ENCODE measurements at regions not wholly inside any gene's neighbourhood (a gene's known extent, or its start where the extent isn't known, plus 50 kb on each side); places are given as distances from the start of the nearest gene placed in this dataset.

DNA sequence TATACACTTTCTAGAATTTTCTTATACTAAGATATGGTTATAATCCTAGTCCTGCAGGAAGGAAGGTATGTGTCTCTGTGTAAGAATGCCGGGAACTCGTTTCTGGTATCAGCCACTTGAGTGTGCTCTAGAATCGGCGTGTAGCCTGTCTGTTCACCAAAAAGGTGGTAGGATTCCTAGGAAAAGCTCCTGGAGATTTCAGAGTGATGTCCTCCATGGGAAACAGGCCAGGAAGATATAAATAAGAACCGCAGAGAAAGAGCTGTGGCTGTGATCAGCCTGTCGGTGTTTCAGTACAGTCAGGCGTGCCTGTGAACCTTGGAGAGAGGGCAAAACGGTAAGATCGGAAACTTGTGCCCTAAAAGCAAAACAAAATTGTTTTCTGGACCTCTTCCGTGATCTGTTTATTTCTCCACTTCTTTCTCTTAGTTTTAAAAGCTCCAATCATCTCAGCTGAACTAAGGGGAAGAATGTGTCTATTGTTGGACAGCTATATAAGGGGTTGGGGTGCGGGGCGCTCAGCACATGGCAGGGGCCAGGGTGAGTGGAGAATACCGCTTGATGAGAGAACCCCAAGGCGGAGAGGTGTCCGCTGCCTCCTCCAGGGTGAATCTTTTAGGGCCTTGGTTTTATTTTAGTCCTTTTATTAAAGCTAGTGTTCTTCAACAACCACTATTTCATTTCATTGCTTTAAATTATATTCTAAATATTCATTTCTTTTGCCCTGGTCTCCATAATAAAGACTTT, 303.8 kb upstream of the TENM3 start:
- Histone ChIP-seq H3K27me3 (replicated peaks in 1 of 2; ENCODE audit: control insufficient read depth in 2 of 2, extremely low read depth in 1 of 2, insufficient read depth in 2 of 2, low read length in 1 of 2) (no peaks in the 10 kb centered on the region), H3K36me3 (ENCODE audit: control insufficient read depth in 2 of 2, extremely low read depth in 1 of 2, insufficient read depth in 1 of 2, low read length in 1 of 2) (no peaks in the 10 kb centered on the region), H3K27ac (ENCODE audit: low read length) (no peak overlapping the region), H3K9me3 (no peaks in the 10 kb centered on the region), H3K4me1 (ENCODE audit: control insufficient read depth in 1 of 2, extremely low read depth in 1 of 2, insufficient read depth in 2 of 2, low read length in 2 of 2) (no peaks in the 10 kb centered on the region), H3K4me3 (ENCODE audit: control insufficient read depth in 1 of 2, extremely low read depth in 1 of 2, low read length in 1 of 2) (no peak overlapping the region)
- no peak for DNase-seq
- H3K27ac Mint-ChIP-seq: no peak overlapping the region
- CTCF ChIA-PET: interaction anchor here in 1 of 2 donors (0.6 kb wide), 1 partner anchor 1482 kb away, joined by 3 read pairs; no protein-coding TSS in a partner anchor
- peaks cover 0 to 16% (median 5%) of the 10 kb centered on the region in 3 donors for H3K9me3 Mint-ChIP-seq
- ATAC-seq (replicated peaks in 1 of 4): no peak
- no peak overlapping the region for H3K4me3 Mint-ChIP-seq
- no peaks in the 10 kb centered on the region for H3K36me3 Mint-ChIP-seq
- 75% methylated on average over 7 of the region's 15 CpGs for WGBS (ENCODE audit: insufficient coverage)
- H3K27me3 Mint-ChIP-seq: no peaks in the 10 kb centered on the region
- POLR2A ChIA-PET: no interaction called here
- no peaks in the 10 kb centered on the region for H3K4me1 Mint-ChIP-seq

DNA sequence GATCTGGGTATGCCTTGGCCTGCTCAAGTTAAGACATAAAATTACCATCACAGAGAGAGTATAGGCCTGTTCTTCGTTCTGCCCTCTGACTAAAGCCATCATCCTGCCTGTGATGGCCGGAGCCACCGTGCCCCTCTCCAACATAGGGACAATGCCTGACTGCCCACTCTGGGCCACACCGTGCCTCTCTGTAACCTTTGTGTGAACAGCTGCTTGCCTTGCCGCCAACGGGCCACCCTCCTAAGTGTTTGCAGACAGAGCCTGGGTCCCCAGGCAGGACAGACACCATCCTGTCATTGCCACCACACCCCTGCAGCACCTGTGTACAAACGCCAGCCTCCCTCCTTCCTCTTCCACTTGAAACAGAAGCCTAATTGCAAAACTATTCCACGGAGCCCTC, 298.7 kb upstream of the TENM3 start:
- H3K27ac ChIP-seq (ENCODE audit: low read length): no peak overlapping the region
- Mint-ChIP-seq H3K36me3 (no peaks in the 10 kb centered on the region), H3K27me3 (no peaks in the 10 kb centered on the region), H3K27ac (no peak overlapping the region), H3K9me3 (peaks cover 0 to 9% (median 0%) of the 10 kb centered on the region in 3 donors), H3K4me1 (no peaks in the 10 kb centered on the region), H3K4me3 (no peak overlapping the region)
- CTCF ChIA-PET: no interaction called here
- H3K4me3 ChIP-seq (ENCODE audit: control insufficient read depth in 1 of 2, extremely low read depth in 1 of 2, low read length in 1 of 2): no peak overlapping the region
- no peaks in the 10 kb centered on the region for H3K4me1 ChIP-seq (ENCODE audit: control insufficient read depth in 1 of 2, extremely low read depth in 1 of 2, insufficient read depth in 2 of 2, low read length in 2 of 2)
- H3K36me3 ChIP-seq (ENCODE audit: control insufficient read depth in 2 of 2, extremely low read depth in 1 of 2, insufficient read depth in 1 of 2, low read length in 1 of 2): no peaks in the 10 kb centered on the region
- ATAC-seq (replicated peaks in 1 of 4) (no peak), DNase-seq (no peak)
- 82% methylated on average over 5 of the region's 8 CpGs for WGBS (ENCODE audit: insufficient coverage)
- POLR2A ChIA-PET: interaction anchor here in 1 of 2 donors (0.6 kb wide), 1 partner anchor 107 kb away, joined by 3 read pairs; no protein-coding TSS in a partner anchor
- no peaks in the 10 kb centered on the region for H3K9me3 ChIP-seq
- no peaks in the 10 kb centered on the region for H3K27me3 ChIP-seq (replicated peaks in 1 of 2; ENCODE audit: control insufficient read depth in 2 of 2, extremely low read depth in 1 of 2, insufficient read depth in 2 of 2, low read length in 1 of 2)

DNA sequence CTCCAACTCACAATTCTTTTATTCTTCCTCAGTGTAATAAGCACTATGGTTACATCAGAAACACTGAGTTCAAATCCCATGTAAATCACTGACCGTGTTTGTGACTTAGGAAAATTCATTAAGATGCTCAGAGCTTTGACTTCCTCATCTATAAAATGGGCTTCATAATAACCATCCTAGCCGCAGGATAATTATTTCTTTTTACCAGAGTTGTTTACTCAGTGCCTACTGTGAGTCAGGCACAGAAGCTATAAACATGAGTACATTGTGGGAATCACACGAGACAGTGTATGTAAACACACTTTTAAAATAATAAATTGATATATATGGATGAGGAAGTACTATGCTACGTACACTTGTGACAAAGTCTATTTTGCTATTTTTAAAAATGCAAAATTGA, 296.3 kb upstream of the TENM3 start:
- Mint-ChIP-seq H3K4me3 (no peak overlapping the region), H3K9me3 (peaks cover 0 to 5% (median 0%) of the 10 kb centered on the region in 3 donors), H3K36me3 (no peaks in the 10 kb centered on the region), H3K27ac (no peak overlapping the region), H3K27me3 (no peaks in the 10 kb centered on the region), H3K4me1 (no peaks in the 10 kb centered on the region)
- no peak overlapping the region for H3K4me3 ChIP-seq (ENCODE audit: control insufficient read depth in 1 of 2, extremely low read depth in 1 of 2, low read length in 1 of 2)
- DNase-seq (no peak), ATAC-seq (replicated peaks in 1 of 4) (no peak)
- H3K27me3 ChIP-seq (replicated peaks in 1 of 2; ENCODE audit: control insufficient read depth in 2 of 2, extremely low read depth in 1 of 2, insufficient read depth in 2 of 2, low read length in 1 of 2): no peaks in the 10 kb centered on the region
- ChIA-PET CTCF (no interaction called here), POLR2A (no interaction called here)
- no peaks in the 10 kb centered on the region for H3K36me3 ChIP-seq (ENCODE audit: control insufficient read depth in 2 of 2, extremely low read depth in 1 of 2, insufficient read depth in 1 of 2, low read length in 1 of 2)
- no peak overlapping the region for H3K27ac ChIP-seq (ENCODE audit: low read length)
- no peaks in the 10 kb centered on the region for H3K9me3 ChIP-seq
- no CpG with 5 or more reads among the region's 4 CpGs for WGBS (ENCODE audit: insufficient coverage)
- no peaks in the 10 kb centered on the region for H3K4me1 ChIP-seq (ENCODE audit: control insufficient read depth in 1 of 2, extremely low read depth in 1 of 2, insufficient read depth in 2 of 2, low read length in 2 of 2)

DNA sequence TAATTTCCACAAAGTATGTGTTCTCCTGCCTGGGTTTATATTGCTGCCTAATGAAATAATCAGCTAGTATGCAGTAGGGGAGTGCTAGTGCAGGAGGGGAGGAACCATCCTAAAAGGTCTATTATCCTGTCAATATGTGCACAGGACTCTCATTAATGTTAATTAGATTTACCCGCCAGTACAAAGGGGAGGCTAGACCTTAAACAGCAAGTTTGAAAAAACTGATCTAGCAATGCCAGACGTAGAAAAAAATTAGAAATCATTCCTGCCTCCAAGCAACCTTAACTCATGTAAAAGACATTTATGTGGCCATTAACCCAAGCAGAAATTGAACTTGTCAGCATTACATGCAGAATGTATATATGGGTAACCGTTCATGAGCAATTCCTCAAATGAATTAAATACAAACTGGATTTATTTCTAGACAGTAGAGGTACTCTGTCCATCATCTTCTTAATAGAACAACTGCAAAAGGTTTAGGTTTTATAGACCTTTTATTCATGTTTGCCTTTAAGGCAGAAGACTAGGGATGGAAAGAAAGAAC, 294.3 kb upstream of the TENM3 start:
- DNase-seq (no peak), ATAC-seq (replicated peaks in 1 of 4) (no peak)
- H3K27me3 ChIP-seq (replicated peaks in 1 of 2; ENCODE audit: control insufficient read depth in 2 of 2, extremely low read depth in 1 of 2, insufficient read depth in 2 of 2, low read length in 1 of 2): no peaks in the 10 kb centered on the region
- CTCF ChIA-PET: no interaction called here
- H3K4me1 ChIP-seq (ENCODE audit: control insufficient read depth in 1 of 2, extremely low read depth in 1 of 2, insufficient read depth in 2 of 2, low read length in 2 of 2): no peaks in the 10 kb centered on the region
- H3K9me3 ChIP-seq: no peaks in the 10 kb centered on the region
- H3K4me3 ChIP-seq (ENCODE audit: control insufficient read depth in 1 of 2, extremely low read depth in 1 of 2, low read length in 1 of 2): no peak overlapping the region
- no peak overlapping the region for H3K27ac ChIP-seq (ENCODE audit: low read length)
- Mint-ChIP-seq H3K36me3 (no peaks in the 10 kb centered on the region), H3K4me3 (no peak overlapping the region), H3K9me3 (peaks cover 0 to 2% (median 0%) of the 10 kb centered on the region in 3 donors), H3K4me1 (no peaks in the 10 kb centered on the region), H3K27me3 (no peaks in the 10 kb centered on the region), H3K27ac (no peak overlapping the region)
- POLR2A ChIA-PET: no interaction called here
- WGBS (ENCODE audit: insufficient coverage): 100% methylated on average over 1 of the region's 3 CpGs
- no peaks in the 10 kb centered on the region for H3K36me3 ChIP-seq (ENCODE audit: control insufficient read depth in 2 of 2, extremely low read depth in 1 of 2, insufficient read depth in 1 of 2, low read length in 1 of 2)

DNA sequence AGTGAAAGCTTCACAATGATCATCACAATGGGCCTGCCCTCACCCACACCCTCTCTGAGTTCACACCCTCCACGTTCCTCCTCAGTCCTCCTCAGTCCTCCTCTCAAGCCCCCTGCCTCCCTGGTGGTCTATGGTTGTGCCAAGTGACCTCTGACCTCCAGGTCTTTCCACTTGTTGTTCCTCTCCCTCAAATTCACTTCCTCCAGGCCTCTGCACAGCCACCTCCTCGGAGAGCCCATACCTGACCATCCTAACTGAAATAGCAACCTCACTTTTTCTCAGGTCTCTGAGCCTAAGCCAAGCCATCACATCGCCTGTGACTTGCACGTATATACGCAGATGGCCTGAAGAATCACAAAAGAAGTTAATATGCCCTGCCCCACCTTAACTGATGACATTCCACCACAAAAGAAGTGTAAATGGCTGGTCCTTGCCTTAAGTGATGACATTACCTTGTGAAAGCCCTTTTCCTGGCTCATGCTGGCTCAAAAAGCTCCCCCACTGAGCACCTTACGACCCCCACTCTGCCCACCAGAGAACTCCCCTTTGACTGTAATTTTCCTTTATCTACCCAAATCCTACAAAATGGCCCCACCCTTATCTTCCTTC, 293.4 kb upstream of the TENM3 start:
- no peak overlapping the region for H3K4me3 ChIP-seq (ENCODE audit: control insufficient read depth in 1 of 2, extremely low read depth in 1 of 2, low read length in 1 of 2)
- 50% methylated on average over 5 of the region's 6 CpGs for WGBS (ENCODE audit: insufficient coverage)
- Mint-ChIP-seq H3K27ac (no peak overlapping the region), H3K4me3 (no peak overlapping the region), H3K36me3 (no peaks in the 10 kb centered on the region), H3K4me1 (no peaks in the 10 kb centered on the region), H3K9me3 (peaks cover 0 to 3% (median 0%) of the 10 kb centered on the region in 3 donors), H3K27me3 (no peaks in the 10 kb centered on the region)
- no peak overlapping the region for H3K27ac ChIP-seq (ENCODE audit: low read length)
- ATAC-seq (replicated peaks in 1 of 4) (no peak), DNase-seq (no peak)
- ChIA-PET CTCF (no interaction called here), POLR2A (no interaction called here)
- no peaks in the 10 kb centered on the region for H3K9me3 ChIP-seq
- no peaks in the 10 kb centered on the region for H3K36me3 ChIP-seq (ENCODE audit: control insufficient read depth in 2 of 2, extremely low read depth in 1 of 2, insufficient read depth in 1 of 2, low read length in 1 of 2)
- no peaks in the 10 kb centered on the region for H3K4me1 ChIP-seq (ENCODE audit: control insufficient read depth in 1 of 2, extremely low read depth in 1 of 2, insufficient read depth in 2 of 2, low read length in 2 of 2)
- no peaks in the 10 kb centered on the region for H3K27me3 ChIP-seq (replicated peaks in 1 of 2; ENCODE audit: control insufficient read depth in 2 of 2, extremely low read depth in 1 of 2, insufficient read depth in 2 of 2, low read length in 1 of 2)

DNA sequence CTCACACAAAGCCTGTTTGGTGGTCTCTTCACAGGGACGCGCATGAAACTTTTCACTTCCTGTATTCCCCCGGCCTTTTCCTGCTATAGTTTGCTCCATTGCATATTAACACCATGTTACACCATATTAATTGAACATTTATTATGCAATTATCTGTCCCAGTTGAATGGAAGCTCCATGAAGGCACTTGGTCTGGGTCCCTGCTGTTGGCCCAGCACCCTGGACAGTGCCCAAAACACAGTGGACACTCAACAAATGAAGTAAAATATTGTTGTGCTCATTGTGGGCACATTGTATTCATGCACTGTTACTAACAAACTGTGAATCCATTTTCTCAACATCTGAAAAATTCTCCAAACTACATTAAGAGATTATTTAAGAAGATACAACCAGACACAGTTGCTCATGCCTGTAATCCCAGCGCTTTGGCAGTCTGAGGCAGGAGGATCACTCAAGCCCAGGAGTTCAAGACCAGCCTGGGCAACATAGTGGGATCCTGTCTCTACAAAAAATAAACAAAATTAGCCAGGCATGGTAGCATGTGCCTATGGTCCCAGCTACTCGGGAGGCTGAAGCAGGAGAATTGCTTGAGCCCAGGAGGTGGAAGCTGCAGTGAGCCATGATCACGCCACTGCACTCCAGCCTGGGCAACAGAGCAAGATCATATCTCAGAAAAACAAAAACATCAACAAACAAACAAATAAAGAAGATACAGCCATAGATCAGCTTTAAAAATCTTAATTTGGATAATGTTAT, 292.7 kb upstream of the TENM3 start:
- Mint-ChIP-seq H3K4me1 (no peaks in the 10 kb centered on the region), H3K4me3 (no peak overlapping the region), H3K27me3 (no peaks in the 10 kb centered on the region), H3K36me3 (no peaks in the 10 kb centered on the region), H3K9me3 (peaks cover 0 to 4% (median 0%) of the 10 kb centered on the region in 3 donors), H3K27ac (no peak overlapping the region)
- 86% methylated on average over 1 of the region's 6 CpGs for WGBS (ENCODE audit: insufficient coverage)
- Histone ChIP-seq H3K27me3 (replicated peaks in 1 of 2; ENCODE audit: control insufficient read depth in 2 of 2, extremely low read depth in 1 of 2, insufficient read depth in 2 of 2, low read length in 1 of 2) (no peaks in the 10 kb centered on the region), H3K4me1 (ENCODE audit: control insufficient read depth in 1 of 2, extremely low read depth in 1 of 2, insufficient read depth in 2 of 2, low read length in 2 of 2) (no peaks in the 10 kb centered on the region), H3K27ac (ENCODE audit: low read length) (no peak overlapping the region), H3K36me3 (ENCODE audit: control insufficient read depth in 2 of 2, extremely low read depth in 1 of 2, insufficient read depth in 1 of 2, low read length in 1 of 2) (no peaks in the 10 kb centered on the region), H3K9me3 (no peaks in the 10 kb centered on the region), H3K4me3 (ENCODE audit: control insufficient read depth in 1 of 2, extremely low read depth in 1 of 2, low read length in 1 of 2) (no peak overlapping the region)
- CTCF ChIA-PET: no interaction called here
- POLR2A ChIA-PET: no interaction called here
- no peak for ATAC-seq (replicated peaks in 1 of 4)
- no peak for DNase-seq
